LHCN-M2 (cell line): ENCODE measurements at regions not wholly inside any gene's neighbourhood (a gene's known extent, or its start where the extent isn't known, plus 50 kb on each side); places are given as distances from the start of the nearest gene placed in this dataset.
"Not testable (repeated sequence)": the region's sequence is repeated elsewhere in the genome, so short reads cannot be mapped to it uniquely, and the experiment has no call there.

Source experiments
- DNase-seq: peaks from one replicate; pipeline ENCODE4 v3.0.0-alpha.2; 2012; ENCODE audit warnings: low read depth

DNA sequence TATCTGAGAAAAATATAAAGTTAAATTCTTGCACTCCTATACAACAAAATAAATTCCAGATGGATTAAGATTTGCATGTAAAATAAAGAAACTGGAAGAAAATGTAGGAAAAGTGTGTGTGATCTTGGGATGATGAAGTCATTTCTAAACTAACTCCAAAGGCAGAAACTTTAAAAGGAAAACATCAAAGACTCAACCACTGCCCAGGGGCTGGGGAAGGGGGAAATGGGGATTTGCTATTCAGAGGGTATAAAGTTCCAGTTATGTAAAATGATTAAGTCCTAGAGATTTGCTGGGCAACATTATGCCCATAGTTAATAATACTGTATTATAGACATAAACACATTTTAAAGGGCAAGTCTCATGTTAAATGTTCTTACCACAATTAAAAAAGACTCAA, 254.5 kb downstream of the DEPDC1B start:
- no peak for DNase-seq

DNA sequence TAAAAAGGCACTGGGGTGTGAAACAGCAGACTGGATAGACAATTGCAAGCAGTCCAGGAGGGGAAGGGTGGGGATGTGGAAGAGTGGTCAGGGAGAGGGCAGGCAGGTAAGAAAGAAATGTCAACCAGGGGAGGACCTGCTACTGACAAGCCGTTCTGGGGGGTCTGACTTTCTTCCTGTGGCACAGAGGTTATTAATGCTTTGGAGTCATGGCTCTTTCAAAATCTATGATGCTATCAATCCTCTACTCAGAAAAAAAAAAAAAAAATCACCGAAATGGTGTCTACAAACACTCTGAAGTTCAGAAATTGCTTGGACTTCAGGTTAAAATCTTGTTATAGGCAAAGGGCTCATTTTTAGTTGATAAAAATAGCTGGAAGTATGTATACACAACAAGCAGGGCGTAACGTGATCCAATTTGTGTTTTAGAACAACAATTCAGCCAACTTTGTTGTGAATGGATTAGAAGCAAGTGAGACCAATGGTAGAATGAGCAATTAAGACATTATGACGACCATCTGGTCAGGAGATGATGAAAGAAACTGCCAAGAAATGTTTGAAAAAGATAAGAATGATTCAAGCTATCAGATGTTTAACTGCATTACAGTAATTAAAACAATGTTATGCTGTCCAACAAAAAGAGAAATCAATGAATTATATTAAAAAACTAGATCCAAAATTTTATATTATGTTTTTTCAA, 255.2 kb downstream of the DEPDC1B start:
- no peak for DNase-seq

DNA sequence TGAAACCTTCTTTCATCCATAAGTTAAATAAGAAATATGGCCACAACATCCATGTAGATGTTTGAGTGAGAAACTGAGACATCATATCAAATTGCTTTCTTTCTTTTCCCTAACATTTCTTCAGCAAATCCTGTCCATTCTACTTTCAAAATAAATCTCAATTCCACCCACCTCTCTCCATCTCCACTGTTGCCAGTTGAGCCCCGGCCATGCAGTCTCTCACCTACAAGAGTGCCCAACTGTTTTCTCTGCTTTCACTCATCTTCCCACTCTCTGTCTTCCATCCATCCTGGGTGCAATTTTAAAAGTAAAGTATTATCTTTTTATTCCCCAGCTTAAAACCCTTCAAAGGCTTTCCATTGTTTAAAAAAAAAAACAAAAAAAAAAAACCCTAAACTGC, 260.4 kb downstream of the DEPDC1B start:
- no peak for DNase-seq

DNA sequence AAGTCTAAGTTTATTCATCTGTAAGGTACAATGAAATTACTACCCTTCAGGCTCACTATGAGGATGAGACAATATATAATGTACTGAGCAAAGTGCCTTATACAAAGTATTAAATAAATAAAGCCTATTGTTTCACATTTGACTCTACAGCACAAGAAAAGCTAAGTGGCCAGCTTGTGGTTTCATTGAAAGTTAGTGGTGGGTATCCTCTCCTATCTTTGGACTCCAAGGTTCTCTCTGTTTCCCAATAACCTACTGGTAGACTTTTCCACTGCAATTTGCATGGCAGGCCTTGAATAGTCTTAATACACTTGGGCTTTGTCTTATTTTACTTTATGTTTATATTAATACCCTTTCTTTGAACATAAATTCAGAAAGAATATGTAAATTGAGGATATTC, 262.7 kb downstream of the DEPDC1B start:
- no peak for DNase-seq

DNA sequence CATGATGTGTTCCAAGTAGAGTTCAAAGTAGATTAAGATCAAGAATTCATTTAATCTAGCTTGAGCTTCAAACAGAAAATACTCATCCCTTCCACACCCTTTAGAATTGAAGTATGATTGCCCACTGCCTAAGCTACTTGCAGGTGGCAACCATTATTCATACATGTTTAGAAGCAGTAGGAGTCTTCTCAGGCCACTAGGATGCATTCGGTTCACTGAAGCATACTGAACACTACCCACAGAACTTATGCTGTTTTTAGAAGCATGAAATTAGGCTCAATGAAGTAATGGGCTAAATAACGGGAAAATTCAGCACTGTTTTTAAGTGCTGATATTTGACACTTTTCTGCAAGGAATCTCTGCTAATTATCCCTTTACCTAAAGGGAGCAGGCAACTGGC, 263.4 kb downstream of the DEPDC1B start:
- no peak for DNase-seq

DNA sequence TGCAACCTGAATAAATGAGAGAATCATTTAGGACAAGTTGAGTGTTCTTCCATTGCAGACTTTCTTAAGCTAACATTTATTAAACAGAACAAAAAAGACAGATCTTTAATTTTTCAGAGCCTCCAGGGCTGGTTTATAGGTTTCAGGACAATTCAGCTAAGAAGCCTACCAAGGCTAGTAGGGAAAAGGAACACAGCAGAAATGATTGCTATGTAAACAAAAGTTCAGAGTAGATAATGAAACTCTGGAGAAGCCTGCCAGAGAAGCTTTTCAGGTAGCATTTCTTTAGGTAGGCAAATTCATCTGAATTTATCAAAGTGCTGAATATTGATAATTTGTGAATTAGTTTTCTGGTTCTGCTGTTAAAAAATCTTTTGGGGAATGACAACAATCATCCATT, 264.2 kb downstream of the DEPDC1B start:
- DNase-seq = no peak

DNA sequence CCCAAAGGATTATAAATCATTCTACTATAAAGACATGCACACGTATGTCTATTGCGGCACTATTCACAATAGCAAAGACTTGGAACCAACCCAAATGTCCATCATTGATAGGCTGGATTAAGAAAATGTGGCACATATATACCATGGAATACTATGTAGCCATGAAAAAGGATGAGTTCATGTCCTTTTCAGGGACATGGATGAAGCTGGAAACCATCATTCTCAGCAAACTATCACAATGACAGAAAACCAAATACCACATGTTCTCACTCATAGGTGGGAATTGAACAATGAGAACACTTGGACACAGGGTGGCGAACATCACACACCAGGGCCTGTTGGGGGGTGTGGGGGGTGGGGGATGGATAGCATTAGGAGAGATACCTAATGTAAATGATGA, 273.8 kb downstream of the DEPDC1B start:
- DNase-seq = not testable (repeated sequence)

DNA sequence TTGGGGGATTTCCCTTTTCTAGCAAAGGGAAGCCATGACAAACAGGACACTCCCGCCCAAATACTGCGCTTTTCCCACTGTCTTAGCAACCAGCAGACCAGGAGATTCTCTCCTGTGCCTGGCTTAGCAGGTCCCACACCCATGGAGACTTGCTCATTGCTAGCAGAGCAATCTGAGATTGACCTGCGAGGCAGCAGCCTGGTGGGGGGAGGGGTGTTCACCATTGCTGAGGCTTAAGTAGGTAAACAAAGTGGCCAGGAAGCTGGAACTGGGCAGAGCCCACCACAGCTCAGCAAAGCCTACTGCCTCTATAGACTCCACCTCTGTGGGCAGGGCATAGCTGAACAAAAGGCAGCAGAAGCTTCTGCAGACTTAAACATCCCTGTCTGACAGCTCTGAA, 279.2 kb downstream of the DEPDC1B start:
- not testable (repeated sequence) for DNase-seq

DNA sequence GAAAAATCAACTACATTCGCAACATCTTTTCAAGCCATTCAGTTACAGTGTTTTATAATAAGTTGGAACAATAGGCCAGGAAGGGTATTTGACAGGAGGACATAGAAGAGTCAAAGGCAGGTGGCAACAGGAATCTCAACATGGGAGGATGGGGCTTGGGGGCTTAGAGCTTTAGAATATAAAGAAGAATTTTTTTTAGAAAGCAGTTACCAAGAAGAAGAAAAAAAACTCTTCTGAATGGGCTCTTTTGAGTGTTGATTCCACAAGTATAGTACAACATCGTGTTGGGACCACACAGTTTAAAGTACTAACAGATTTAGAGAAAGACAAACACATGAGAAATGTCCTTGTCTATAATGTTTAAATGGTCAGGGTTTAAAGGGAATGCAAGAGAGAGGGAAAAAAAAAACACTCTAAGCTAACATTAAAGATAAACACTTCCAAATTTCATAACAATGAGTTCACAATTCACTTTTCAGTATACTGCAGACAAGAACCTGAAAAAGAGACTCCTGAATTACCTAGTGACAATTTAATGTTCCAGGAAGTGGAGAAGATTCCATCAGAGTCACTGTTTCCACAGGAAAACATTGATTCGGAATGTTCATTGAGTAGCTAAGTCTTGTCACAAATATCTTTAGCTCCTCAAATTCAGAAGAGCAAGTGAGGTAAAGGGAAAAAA, 282.3 kb downstream of the DEPDC1B start:
- DNase-seq = no peak

DNA sequence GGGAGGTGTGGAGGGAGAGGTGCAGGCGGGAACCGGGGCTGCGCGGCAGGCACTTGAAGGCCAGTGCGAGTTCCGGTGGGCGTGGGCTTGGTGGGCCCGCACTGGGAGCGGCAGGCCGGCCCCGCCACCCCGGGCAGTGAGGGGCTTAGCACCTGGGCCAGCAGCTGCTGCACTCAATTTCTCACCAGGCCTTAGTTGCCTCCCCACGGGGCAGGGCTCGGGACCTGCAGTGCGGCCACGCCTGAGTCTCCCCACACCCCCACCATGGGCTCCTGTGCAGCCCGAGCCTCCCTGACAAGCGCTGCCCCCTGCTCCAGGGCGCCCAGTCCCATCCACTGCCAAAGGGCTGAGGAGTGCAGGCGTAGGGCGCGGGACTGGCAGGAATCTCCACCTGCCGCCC, 284.5 kb downstream of the DEPDC1B start:
- DNase-seq = no peak

DNA sequence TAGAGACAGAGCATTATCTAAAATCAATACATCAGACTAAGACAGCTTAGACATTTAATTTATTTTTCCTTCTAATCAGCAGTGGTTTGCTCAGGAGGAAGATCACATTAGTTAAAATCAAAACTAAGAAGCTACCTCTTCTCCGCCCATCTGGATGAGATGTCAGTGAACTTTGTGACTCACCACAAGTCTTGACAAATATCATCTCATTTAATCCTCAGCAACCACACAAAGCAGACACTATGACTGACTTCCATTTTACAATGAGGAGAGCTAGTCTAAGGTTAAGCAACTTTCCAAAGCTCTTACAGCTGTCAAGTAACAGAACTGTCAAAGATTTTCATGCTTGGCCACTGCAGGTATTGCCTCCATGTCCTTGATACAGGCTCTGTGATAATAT, 289.5 kb downstream of the DEPDC1B start:
- peak; percentile 49 for DNase-seq

DNA sequence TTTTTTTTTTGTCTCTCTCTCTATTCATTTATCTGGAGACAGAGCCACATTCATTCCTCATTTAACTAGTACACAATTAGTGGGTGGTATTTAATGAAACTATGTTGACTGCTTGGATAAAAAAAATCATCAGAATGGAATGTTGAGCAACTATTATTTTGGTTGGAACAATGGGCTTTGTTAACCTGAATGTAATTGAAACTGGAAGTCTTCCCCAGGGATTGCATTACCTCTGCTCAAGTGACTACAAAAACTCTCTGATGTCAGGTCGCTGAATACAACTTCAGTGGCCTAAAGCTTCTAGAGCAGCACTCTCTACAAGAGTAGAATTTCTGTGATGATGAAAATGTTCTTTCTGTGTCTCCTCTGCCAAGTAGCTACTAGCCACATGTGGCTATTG, 295.8 kb downstream of the DEPDC1B start:
- no peak for DNase-seq

DNA sequence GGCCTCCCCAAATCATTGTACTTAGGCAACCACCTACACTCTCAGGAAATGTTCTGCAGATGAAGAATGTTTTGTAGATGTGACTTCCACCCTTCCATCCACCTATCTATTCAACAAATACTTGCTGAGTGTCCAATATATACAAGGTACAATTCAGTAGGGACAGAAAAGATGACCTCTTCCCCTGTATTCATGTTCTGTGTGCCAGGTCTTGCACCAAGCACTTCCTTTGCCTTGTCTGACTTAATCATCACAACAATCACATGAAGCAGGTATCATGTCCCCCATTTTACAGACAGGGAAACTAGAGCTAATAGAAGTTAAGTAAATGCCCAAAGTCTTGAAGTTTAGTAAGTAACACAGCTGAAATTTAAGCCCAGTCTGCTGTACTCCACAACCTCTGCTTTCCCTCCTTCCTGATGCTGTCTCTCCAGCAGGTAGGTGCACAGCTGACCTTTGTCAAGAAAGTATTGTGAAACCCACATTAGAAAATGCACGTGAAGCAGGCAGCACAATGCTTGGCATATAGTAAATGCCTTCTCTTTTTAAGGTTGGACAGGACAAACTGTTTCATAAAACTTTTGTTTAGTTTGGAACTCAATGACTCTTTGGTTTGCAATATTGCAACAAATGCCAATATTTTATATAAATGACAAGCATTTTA, 296.5 kb downstream of the DEPDC1B start:
- no peak for DNase-seq

DNA sequence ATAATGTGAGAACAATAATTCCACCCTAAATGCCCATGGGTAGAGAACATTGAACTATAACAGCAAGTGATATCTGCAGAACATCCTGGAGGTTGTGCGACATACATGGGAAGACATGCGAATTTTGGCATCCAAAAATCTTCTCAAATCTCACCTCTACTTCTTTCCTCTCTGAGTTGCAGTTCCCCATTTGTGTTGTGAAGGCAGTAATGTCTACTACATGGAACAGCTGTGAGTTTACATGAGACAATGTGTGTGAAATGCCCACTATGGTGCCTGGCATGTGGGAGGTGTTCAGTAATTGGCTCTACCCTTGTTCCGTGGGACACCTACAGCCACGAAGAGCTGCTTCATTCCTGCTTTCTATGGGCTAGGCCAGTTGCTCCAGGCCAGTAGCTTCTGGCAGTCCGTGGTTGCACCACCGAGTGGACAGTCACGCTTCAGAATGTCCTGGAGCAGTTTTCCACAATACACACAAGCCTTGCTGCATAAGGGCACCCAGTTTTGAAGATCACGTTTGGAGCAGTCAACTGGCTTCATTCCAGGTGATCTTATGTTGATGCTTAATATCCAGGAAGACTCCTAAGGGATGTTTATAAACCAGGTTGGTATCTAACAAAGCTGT, 297.7 kb downstream of the DEPDC1B start:
- DNase-seq = no peak

DNA sequence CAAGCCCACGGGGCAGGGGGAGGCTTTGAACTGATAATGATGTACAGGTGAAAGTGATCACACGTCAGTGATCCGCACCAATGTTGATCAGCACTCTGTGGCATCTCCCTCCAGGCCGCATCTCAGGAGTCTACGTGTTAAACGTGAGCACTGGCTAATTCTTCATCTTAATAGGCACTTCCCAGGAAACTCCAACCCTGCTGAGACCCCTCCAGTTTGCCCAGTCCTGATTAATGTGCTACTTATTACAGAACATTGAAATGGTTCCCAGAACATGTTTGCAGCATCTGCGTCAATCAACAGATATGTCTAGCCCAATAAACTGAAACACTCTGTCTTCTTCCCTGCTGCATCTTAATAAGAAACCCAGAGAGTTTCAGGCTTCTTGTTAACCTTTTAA, 298.4 kb downstream of the DEPDC1B start:
- no peak for DNase-seq

DNA sequence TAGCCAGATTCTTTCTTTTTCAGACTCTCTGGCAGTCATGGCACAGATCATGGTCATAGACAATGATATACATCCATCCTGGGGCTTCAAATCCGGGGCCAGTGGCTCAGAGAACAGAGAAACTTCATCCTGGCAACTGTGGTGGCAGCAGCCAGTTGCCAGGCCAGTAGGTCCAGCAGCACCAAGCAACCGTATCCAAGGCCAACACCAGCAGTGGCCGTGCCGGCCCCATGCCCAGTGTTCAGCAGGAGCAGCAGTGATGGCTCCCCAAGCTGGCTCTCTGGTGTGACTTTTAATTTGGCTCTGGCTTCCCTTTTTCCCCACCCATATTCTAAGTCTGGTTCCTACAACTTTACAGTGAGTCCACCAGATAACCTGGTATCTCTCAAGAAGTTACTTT, 300.5 kb downstream of the DEPDC1B start:
- DNase-seq = no peak

DNA sequence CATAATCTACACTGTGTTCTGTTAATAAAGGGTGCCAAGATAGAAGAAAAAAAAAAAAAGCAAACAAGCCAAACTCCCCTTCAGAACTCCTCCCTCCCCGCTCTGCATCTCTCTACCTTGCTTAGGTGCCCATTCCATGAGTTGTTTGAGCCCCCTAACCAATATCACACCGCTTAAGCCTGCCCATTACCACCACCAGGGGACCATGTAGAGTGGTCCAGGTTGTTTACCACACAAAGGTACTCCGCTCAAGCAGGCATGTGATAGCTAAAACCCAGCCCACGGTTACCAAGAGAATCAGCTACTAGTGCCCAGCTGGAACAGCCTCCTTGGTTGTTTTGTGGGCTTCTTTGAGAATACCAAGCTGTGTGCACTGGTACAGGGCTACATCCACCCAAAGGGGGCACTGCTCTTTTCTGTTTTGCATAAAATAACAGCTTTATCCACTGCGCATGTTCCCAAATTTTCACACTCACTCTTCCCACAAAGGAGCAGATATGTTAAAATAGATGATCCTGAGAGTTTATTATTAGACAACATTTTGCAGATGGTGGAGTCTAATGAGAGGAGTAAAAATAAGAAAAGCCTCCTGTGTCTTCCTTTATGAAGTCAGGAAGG, 304.1 kb downstream of the DEPDC1B start:
- DNase-seq = peak; percentile 4

DNA sequence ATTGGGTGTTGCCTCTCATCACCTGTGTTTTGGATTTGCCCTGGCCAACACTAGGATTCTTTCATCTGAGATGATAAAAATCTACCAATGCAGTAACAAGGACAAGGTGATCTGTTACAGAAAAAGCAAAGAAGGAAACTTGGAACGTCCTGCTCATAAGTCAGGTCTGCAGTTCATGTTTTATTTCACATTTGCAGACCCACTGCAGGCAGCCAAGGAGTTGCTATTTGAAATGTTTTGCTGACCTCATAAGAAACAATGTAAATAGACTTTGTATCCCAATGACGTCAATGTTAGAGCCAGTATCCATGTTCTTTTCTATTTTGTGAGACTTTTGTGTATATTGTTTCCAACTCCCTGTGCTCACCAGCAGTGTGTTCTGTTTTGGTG, 312.9 kb downstream of the DEPDC1B start:
- no peak for DNase-seq

DNA sequence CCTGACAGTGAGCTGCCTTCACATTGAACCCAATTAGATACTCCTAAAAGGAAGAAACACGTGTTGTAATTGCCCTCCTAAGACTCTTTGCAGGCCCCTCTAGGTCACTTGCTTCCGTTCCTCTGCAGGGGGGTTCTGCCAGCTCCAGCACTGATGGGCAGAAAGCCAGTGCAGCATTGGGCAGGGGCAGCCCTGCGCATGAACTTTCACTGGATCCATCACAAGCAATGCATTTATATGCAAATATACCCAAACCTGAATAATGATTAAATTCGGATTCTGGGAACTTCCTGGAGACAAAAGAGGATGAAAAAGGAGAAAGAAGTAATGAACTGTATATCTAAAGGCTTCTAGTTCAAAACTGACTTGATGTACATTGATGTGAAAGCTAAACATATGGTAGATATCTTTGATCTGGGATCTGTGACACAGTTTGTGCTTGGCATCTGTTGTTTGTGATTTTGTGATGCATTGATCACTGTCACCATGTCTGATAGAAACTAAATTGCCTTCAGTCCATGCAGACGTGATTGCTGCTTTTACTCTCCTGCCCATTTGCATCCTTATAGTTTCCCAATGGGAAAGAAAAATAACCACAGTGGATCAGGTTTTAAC, 313.4 kb downstream of the DEPDC1B start:
- DNase-seq = no peak

DNA sequence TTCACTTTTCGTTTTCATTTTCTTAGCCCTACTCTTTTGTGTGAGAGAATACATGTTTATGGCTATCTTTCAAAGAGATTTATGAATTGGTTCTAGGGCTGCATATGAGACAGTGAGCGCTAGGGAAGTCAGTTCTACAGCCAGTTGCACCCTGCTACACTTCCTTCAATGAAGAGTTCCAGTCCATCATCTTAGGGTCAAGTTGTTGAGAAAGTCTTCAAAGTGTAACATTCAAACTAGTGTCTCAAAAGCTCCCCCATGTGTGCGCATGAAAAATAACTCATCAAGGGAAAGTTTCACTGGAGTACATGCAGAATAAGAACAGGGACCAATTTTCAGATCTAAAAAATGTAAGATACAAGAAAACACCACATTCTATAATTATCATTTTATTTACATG, 317.2 kb downstream of the DEPDC1B start:
- peak; percentile 41 for DNase-seq

DNA sequence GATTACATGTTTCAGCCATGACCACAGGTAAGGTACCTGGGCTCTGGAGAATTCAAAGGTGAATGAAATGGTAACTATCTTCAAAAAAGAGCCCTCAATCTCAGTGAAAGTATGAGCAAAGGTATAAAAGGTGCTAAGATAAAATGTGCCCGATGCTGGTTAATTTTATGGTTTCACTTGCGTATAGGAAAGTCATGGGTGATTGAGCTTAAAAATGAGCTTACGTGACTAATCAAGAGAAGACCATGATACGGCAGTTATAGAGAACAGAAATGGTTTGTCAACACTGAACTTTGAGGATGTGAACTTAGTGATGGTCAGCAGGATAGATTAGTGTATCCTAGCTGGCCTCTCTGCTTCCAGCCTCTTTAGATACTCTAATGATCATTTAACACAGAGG, 320.1 kb downstream of the DEPDC1B start:
- DNase-seq = no peak

DNA sequence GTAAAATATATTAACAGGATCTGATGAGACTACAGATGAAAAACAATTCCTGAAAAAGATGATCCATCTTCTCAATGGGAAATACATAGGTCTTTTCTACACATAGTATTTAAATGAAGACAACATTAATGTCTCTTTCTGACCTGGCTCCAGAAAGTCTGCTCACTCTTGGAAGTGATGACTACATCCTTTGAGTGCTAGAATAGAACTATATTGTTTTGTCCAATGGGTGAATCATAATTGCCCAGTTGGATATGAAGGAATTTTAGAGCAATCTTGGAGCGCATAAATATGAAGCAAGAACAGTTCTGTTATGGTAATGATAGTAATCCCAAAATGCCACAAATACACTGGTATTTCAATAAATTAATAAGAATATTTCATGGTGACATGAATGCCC, 322.1 kb downstream of the DEPDC1B start:
- peak; percentile 7 for DNase-seq
